Adrenal gland (tissue), 5 donors: ENCODE measurements at regions not wholly inside any gene's neighbourhood (a gene's known extent, or its start where the extent isn't known, plus 50 kb on each side); places are given as distances from the start of the nearest gene placed in this dataset.

ENCODE experiments used
- POLR2A ChIP-seq, 2 donors: fragments of 450-650 bp; IDR thresholded peaks; one replicate each; pipeline ENCODE4 v1.6.1; 2017; ENCODE audit warnings: antibody characterized with exemption in 2 of 2, mild to moderate bottlenecking in 2 of 2, moderate library complexity in 1 of 2
- TF ChIP-seq, protein P1 (sequence below), 6 experiments: fragments of 450-650 bp in 4 of 6; fragments of 200-600 bp in 2 of 6; sonication (generic) in 1 of 6; IDR thresholded peaks; 1 replicate in 5 of 6; 2 replicates in 1 of 6; pipeline versions ENCODE4 v1.5.1 to v1.8.0; 2016 to 2021; ENCODE audit warnings: antibody characterized with exemption in 6 of 6, mild to moderate bottlenecking in 2 of 6, moderate library complexity in 1 of 6
- donor health status: DM: no; HTN: no; CAD: no.

DNA sequence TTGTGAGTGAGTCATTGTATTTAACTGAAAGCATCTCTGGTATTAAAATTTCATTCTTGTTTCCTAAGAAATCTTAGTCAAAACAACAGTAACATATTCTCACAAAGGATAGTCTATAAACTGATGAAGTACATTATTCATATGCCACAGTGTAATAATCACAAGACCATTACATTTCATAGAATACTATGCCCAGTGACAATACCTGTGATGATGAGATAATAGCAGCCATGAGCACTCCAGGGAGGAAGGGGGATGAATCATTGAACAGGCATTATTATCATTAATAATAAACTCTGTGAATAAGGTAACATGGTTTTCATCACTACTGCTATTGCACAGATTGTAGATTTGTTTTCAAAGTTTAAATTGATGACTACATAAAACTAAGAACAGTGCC, 667.9 kb downstream of the EPM2A start:
- TF ChIP-seq POLR2A (IDR thresholded peaks at IDR 0.05), result no peak
- TF ChIP-seq, protein P1, sequence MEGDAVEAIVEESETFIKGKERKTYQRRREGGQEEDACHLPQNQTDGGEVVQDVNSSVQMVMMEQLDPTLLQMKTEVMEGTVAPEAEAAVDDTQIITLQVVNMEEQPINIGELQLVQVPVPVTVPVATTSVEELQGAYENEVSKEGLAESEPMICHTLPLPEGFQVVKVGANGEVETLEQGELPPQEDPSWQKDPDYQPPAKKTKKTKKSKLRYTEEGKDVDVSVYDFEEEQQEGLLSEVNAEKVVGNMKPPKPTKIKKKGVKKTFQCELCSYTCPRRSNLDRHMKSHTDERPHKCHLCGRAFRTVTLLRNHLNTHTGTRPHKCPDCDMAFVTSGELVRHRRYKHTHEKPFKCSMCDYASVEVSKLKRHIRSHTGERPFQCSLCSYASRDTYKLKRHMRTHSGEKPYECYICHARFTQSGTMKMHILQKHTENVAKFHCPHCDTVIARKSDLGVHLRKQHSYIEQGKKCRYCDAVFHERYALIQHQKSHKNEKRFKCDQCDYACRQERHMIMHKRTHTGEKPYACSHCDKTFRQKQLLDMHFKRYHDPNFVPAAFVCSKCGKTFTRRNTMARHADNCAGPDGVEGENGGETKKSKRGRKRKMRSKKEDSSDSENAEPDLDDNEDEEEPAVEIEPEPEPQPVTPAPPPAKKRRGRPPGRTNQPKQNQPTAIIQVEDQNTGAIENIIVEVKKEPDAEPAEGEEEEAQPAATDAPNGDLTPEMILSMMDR (IDR thresholded peaks at IDR 0.05), result no peak
